Neural cell (in vitro differentiated cells): ENCODE measurements at regions not wholly inside any gene's neighbourhood (a gene's known extent, or its start where the extent isn't known, plus 50 kb on each side); places are given as distances from the start of the nearest gene placed in this dataset.

Experiments used
- H2AFZ ChIP-seq: fragments of 200-600, 300-800 bp; sonication (generic), shearing (Covaris generic); 2 replicates; pipeline ENCODE4 v1.6.0; 2014; ENCODE audit warnings: low read depth, mild to moderate bottlenecking, antibody characterized with exemption, low read length, moderate library complexity
- H3F3A ChIP-seq: fragments of 200-600 bp; shearing (Covaris generic); 2 replicates; pipeline ENCODE4 v1.6.1; 2016; ENCODE audit warnings: mild to moderate bottlenecking, moderate library complexity, mixed read lengths, antibody characterized with exemption, low read length; ENCODE audit not compliant: insufficient read depth, poor library complexity, severe bottlenecking
- H3K27ac ChIP-seq: fragments of 200-600, 300-800 bp; sonication (generic), shearing (Covaris generic); 2 replicates; pipeline ENCODE4 v1.5.1; 2014; ENCODE audit warnings: mild to moderate bottlenecking, low read length, moderate library complexity
- H3K27me3 ChIP-seq: fragments of 300-800, 200-600 bp; sonication (generic), shearing (Covaris generic); 2 replicates; pipeline ENCODE4 v1.6.0; 2014; ENCODE audit warnings: mild to moderate bottlenecking, low read depth, low read length, moderate library complexity; ENCODE audit not compliant: insufficient read depth
- H3K36me3 ChIP-seq: fragments of 300-800, 200-600 bp; sonication (generic), shearing (Covaris generic); 2 replicates; pipeline ENCODE4 v1.5.1; 2014; ENCODE audit warnings: mild to moderate bottlenecking, antibody characterized with exemption, low read length, moderate library complexity; ENCODE audit not compliant: insufficient read depth
- H3K4me2 ChIP-seq: fragments of 300-800, 200-600 bp; sonication (generic), shearing (Covaris generic); 2 replicates; pipeline ENCODE4 v1.6.0; 2014; ENCODE audit warnings: mild to moderate bottlenecking, low read length
- H3K4me3 ChIP-seq: fragments of 300-800, 200-600 bp; sonication (generic), shearing (Covaris generic); 2 replicates; pipeline ENCODE4 v1.5.1; 2014; ENCODE audit warnings: mild to moderate bottlenecking, low read length, moderate library complexity
- H3K79me2 ChIP-seq: fragments of 200-600 bp; shearing (Covaris generic); replicated peaks from 2 replicates; pipeline ENCODE4 v1.6.0; 2014; ENCODE audit warnings: mild to moderate bottlenecking, low read length, moderate library complexity; ENCODE audit not compliant: insufficient read depth
- H3K9ac ChIP-seq: fragments of 300-800, 200-600 bp; sonication (generic), shearing (Covaris generic); 2 replicates; pipeline ENCODE4 v1.6.1; 2016; ENCODE audit warnings: mild to moderate bottlenecking, low read length, mixed read lengths
- H3K9me2 ChIP-seq: fragments of 200-600 bp; shearing (Covaris generic); 2 replicates; pipeline ENCODE4 v1.6.1; 2016; ENCODE audit warnings: mild to moderate bottlenecking, low read length, mixed read lengths; ENCODE audit not compliant: insufficient read depth
- H3K9me3 ChIP-seq: fragments of 200-600, 300-800 bp; sonication (generic), shearing (Covaris generic); 2 replicates; pipeline ENCODE4 v1.6.1; 2016; ENCODE audit warnings: mild to moderate bottlenecking, mixed run types, low read length, moderate library complexity, mixed read lengths
- H4K20me1 ChIP-seq: fragments of 200-600 bp; shearing (Covaris generic); 2 replicates; pipeline ENCODE4 v1.6.1; 2016; ENCODE audit warnings: mild to moderate bottlenecking, mixed run types; ENCODE audit not compliant: insufficient read depth
- EP300 ChIP-seq: fragments of 450-650 bp; conservative IDR thresholded peaks from 2 replicates; pipeline ENCODE4 v1.6.1; 2014; ENCODE audit warnings: antibody characterized with exemption, mild to moderate bottlenecking, moderate library complexity; ENCODE audit not compliant: poor library complexity, severe bottlenecking
- EZH2 ChIP-seq: fragments of 200-600, 300-800 bp; shearing (Covaris generic), sonication (generic); IDR thresholded peaks from 2 replicates; pipeline ENCODE4 v1.6.1; 2014; ENCODE audit warnings: antibody characterized with exemption, low read length, borderline replicate concordance, mild to moderate bottlenecking; ENCODE audit not compliant: insufficient read depth, poor library complexity, severe bottlenecking
- MXI1 ChIP-seq: fragments of 450-650 bp; conservative IDR thresholded peaks from 2 replicates; pipeline ENCODE4 v1.6.1; 2014; ENCODE audit warnings: antibody characterized with exemption, mild to moderate bottlenecking; ENCODE audit not compliant: poor library complexity, severe bottlenecking
- POLR2AphosphoS5 ChIP-seq: IDR thresholded peaks from 2 replicates; pipeline ENCODE4 v1.6.1; 2012
- RAD21 ChIP-seq: fragments of 450-650 bp; conservative IDR thresholded peaks from 2 replicates; pipeline ENCODE4 v1.6.1; 2014; ENCODE audit warnings: antibody characterized with exemption, mild to moderate bottlenecking, moderate library complexity
- SMC3 ChIP-seq: fragments of 450-650 bp; conservative IDR thresholded peaks from 2 replicates; pipeline ENCODE4 v1.6.1; 2014; ENCODE audit warnings: antibody characterized with exemption, mild to moderate bottlenecking, moderate library complexity; ENCODE audit not compliant: poor library complexity
- TAF1 ChIP-seq: IDR thresholded peaks from 2 replicates; pipeline ENCODE4 v1.6.1; 2012; ENCODE audit warnings: low read depth
- TF ChIP-seq, protein P1 (sequence below): IDR thresholded peaks from 2 replicates; pipeline ENCODE4 v1.6.1; 2012; ENCODE audit warnings: borderline replicate concordance
- TF ChIP-seq, protein P2 (sequence below): fragments of 450-650 bp; IDR thresholded peaks from 2 replicates; pipeline ENCODE4 v1.5.1; 2014; ENCODE audit warnings: antibody characterized with exemption, mild to moderate bottlenecking, moderate library complexity; ENCODE audit not compliant: poor library complexity, severe bottlenecking

DNA sequence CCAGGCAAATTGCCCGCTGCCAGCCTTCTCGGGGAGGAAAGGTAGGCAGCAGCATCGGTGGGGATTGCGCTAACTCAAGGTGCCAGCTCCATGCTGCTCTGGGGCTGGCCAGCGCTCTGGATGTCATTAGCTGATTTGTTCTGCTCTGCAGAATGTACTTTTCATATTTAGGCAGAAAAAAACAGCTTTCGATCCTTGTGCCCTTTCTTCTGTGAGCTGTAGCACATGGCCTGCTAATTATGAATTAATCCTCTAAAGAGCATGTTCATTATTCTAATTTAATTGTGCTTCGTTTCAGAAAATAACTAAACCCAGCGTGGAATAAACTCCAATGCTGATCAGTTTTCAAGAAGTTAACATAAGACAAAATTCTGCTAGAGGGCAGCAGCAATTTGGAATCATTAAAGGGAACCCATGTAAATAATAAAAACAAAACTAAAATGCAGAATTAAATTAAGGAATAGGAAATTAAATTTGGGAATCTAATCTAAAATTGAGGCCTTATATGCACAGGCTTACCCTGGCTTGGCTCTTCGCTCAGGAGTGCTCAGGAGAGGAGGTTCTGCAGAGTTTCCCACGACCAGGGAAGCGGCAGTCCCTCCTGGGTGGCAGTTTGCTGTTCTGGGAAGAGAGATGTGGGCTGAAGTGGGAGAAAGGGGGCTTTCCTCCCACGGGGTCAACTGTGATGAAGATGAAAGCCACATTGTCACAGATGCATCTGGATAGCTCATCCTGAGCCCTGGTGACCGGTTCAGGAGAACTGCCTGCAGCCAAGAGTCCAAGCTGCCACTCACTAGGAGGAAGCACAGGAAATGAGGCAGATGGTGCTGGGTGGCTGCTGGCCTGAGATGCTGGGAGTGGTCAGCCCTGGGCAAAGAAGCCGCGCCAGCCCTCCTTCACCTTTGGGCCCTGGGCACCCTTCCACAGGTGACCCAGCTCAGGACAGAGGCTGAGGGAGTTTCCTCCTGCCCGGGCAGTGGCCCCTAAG lies 93.2 kb upstream of the PKDCC start:
- H3K79me2 ChIP-seq = no peaks in the 10 kb centered on the region
- no peaks in the 10 kb centered on the region for H3K9me3 ChIP-seq
- H3K9ac ChIP-seq = no peak overlapping the region
- TF ChIP-seq, protein P1, sequence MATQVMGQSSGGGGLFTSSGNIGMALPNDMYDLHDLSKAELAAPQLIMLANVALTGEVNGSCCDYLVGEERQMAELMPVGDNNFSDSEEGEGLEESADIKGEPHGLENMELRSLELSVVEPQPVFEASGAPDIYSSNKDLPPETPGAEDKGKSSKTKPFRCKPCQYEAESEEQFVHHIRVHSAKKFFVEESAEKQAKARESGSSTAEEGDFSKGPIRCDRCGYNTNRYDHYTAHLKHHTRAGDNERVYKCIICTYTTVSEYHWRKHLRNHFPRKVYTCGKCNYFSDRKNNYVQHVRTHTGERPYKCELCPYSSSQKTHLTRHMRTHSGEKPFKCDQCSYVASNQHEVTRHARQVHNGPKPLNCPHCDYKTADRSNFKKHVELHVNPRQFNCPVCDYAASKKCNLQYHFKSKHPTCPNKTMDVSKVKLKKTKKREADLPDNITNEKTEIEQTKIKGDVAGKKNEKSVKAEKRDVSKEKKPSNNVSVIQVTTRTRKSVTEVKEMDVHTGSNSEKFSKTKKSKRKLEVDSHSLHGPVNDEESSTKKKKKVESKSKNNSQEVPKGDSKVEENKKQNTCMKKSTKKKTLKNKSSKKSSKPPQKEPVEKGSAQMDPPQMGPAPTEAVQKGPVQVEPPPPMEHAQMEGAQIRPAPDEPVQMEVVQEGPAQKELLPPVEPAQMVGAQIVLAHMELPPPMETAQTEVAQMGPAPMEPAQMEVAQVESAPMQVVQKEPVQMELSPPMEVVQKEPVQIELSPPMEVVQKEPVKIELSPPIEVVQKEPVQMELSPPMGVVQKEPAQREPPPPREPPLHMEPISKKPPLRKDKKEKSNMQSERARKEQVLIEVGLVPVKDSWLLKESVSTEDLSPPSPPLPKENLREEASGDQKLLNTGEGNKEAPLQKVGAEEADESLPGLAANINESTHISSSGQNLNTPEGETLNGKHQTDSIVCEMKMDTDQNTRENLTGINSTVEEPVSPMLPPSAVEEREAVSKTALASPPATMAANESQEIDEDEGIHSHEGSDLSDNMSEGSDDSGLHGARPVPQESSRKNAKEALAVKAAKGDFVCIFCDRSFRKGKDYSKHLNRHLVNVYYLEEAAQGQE = no peak
- TF ChIP-seq POLR2AphosphoS5 (no peak), EP300 (no peak), RAD21 (no peak), TAF1 (no peak), MXI1 (no peak)
- no peak overlapping the region for H3K4me2 ChIP-seq
- no peaks in the 10 kb centered on the region for H3K36me3 ChIP-seq
- H3K9me2 ChIP-seq = no peaks in the 10 kb centered on the region
- H3F3A ChIP-seq = no peaks in the 10 kb centered on the region
- no peaks in the 10 kb centered on the region for H4K20me1 ChIP-seq
- no peak overlapping the region for H2AFZ ChIP-seq
- no peaks in the 10 kb centered on the region for H3K27me3 ChIP-seq
- no peak overlapping the region for H3K27ac ChIP-seq
- H3K4me3 ChIP-seq = no peak overlapping the region

DNA sequence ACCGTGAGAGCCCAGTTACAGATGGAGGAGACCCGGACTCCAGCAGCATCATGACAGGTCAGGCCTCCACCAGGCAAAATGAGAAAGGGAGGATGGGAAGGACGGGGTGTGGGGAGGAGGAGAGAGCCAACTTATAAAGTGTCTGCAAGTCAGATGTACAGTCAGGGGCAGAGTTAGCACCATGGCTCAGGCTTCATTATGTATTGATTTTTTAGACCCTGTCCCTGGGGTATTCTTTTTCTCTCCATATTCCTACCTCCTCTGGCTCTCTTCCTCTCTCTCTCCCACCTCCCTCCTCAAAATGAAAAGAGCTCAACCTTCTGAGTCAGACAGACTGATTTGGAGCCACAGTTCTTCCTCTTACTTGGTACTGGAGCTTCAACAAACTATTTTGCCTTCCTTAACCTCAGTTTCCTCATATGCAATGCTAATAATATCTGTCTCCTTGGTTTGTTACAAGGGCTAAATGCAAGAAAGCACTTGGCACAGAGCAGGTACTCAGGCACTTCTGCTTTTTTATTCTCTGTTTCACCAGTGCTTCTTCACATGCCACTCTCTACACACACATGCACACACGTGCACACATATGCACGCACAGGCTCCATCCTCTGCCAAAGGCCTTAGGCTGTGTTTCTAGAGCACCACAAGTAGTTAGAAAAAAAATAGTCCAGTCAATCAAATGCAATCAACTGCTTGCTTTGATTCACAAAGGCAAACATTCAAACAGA lies 92.3 kb upstream of the PKDCC start:
- Histone ChIP-seq H3K9me3 (no peaks in the 10 kb centered on the region), H3K27me3 (no peaks in the 10 kb centered on the region), H3K27ac (no peak overlapping the region), H3K4me3 (no peak overlapping the region), H3K36me3 (no peaks in the 10 kb centered on the region), H3K9ac (no peak overlapping the region), H3K79me2 (no peaks in the 10 kb centered on the region), H2AFZ (no peak overlapping the region), H3K4me2 (no peak overlapping the region), H3F3A (no peaks in the 10 kb centered on the region), H3K9me2 (no peaks in the 10 kb centered on the region), H4K20me1 (no peaks in the 10 kb centered on the region)
- no peak for TF ChIP-seq MXI1
- TF ChIP-seq TAF1 = no peak
- TF ChIP-seq POLR2AphosphoS5 = no peak
- TF ChIP-seq SMC3 = no peak
- no peak for TF ChIP-seq EP300
- TF ChIP-seq, protein P1 = no peak
- no peak for TF ChIP-seq EZH2
- no peak for TF ChIP-seq RAD21
- TF ChIP-seq, protein P2, sequence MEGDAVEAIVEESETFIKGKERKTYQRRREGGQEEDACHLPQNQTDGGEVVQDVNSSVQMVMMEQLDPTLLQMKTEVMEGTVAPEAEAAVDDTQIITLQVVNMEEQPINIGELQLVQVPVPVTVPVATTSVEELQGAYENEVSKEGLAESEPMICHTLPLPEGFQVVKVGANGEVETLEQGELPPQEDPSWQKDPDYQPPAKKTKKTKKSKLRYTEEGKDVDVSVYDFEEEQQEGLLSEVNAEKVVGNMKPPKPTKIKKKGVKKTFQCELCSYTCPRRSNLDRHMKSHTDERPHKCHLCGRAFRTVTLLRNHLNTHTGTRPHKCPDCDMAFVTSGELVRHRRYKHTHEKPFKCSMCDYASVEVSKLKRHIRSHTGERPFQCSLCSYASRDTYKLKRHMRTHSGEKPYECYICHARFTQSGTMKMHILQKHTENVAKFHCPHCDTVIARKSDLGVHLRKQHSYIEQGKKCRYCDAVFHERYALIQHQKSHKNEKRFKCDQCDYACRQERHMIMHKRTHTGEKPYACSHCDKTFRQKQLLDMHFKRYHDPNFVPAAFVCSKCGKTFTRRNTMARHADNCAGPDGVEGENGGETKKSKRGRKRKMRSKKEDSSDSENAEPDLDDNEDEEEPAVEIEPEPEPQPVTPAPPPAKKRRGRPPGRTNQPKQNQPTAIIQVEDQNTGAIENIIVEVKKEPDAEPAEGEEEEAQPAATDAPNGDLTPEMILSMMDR = no peak
